ENCODE measurements at regions not wholly inside any gene's neighbourhood (a gene's known extent, or its start where the extent isn't known, plus 50 kb on each side); places are given as distances from the start of the nearest gene placed in this dataset.

DNA sequence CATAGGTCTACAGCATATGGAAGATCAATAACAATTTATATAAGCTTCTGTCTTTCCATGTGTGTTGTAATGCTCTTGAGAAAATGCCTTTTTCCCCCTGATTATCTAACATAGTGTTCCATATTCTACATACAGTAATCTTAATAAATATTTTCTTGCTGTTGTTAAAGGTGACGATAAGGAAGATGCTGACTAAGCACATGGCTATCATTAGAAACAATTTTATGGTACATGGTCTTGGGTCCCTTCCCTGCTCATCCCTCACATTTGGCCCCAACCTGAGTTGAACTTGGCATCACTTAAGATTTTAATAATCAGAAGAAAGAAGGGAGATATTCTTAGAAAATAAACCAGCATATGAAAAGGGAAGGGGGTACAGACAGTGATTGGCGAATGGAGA, 382.1 kb upstream of the CDH20 start:
- TF ChIP-seq EZH2phosphoT487 (IDR thresholded peaks at IDR 0.05; ENCODE audit: low read length), result no peak
- TF ChIP-seq, protein P1, sequence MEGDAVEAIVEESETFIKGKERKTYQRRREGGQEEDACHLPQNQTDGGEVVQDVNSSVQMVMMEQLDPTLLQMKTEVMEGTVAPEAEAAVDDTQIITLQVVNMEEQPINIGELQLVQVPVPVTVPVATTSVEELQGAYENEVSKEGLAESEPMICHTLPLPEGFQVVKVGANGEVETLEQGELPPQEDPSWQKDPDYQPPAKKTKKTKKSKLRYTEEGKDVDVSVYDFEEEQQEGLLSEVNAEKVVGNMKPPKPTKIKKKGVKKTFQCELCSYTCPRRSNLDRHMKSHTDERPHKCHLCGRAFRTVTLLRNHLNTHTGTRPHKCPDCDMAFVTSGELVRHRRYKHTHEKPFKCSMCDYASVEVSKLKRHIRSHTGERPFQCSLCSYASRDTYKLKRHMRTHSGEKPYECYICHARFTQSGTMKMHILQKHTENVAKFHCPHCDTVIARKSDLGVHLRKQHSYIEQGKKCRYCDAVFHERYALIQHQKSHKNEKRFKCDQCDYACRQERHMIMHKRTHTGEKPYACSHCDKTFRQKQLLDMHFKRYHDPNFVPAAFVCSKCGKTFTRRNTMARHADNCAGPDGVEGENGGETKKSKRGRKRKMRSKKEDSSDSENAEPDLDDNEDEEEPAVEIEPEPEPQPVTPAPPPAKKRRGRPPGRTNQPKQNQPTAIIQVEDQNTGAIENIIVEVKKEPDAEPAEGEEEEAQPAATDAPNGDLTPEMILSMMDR (IDR thresholded peaks at IDR 0.05; ENCODE audit: low read length), result no peak
- TF ChIP-seq EZH2 (optimal IDR thresholded peaks at IDR 0.05; ENCODE audit: low read depth, low read length), result no peak
